Activated T-cell treated with anti-CD3 and anti-CD28 coated beads, Interleukin-2, amount 50 U/mL, for 48 hours (primary cell): ENCODE measurements at regions not wholly inside any gene's neighbourhood (a gene's known extent, or its start where the extent isn't known, plus 50 kb on each side); places are given as distances from the start of the nearest gene placed in this dataset.

ENCODE experiments used
- DNase-seq, 2 experiments: peaks; one replicate each; pipeline ENCODE4 v3.0.0-alpha.2; 2020

- no peak for DNase-seq
Measured at GRCh38 chr16:63744077-63744874, 1377.6 kb downstream of the CDH11 start.

GRCh38 chr16:63742150-63742549, 1379.7 kb downstream of the CDH11 start:
- DNase-seq, result no peak

GRCh38 chr16:63737633-63738032, 1384.2 kb downstream of the CDH11 start:
- DNase-seq, result no peak

- no peak for DNase-seq
Measured at GRCh38 chr16:63735456-63735855, 1386.4 kb downstream of the CDH11 start.

GRCh38 chr16:63720848-63721247, 1401.0 kb downstream of the CDH11 start:
- no peak for DNase-seq

GRCh38 chr16:63719926-63720325, 1401.9 kb downstream of the CDH11 start:
- DNase-seq, result no peak

- DNase-seq, result no peak
Measured at GRCh38 chr16:63717806-63718205, 1404.1 kb downstream of the CDH11 start.

GRCh38 chr16:63714876-63715275, 1407.0 kb downstream of the CDH11 start:
- no peak for DNase-seq

GRCh38 chr16:63712725-63713124, 1409.1 kb downstream of the CDH11 start:
- DNase-seq, result no peak

- DNase-seq, result no peak
Measured at GRCh38 chr16:63703612-63704011, 1418.3 kb downstream of the CDH11 start.

- DNase-seq, result no peak
Measured at GRCh38 chr16:63702981-63703590, 1418.8 kb downstream of the CDH11 start.

- DNase-seq, result no peak
Measured at GRCh38 chr16:63697736-63698135, 1424.1 kb downstream of the CDH11 start.

GRCh38 chr16:63695347-63695746, 1426.5 kb downstream of the CDH11 start:
- DNase-seq, result no peak

GRCh38 chr16:63690961-63691360, 1430.9 kb downstream of the CDH11 start:
- no peak for DNase-seq

GRCh38 chr16:63690267-63690666, 1431.6 kb downstream of the CDH11 start:
- DNase-seq, result no peak

- DNase-seq, result no peak
Measured at GRCh38 chr16:63689068-63689467, 1432.8 kb downstream of the CDH11 start.

GRCh38 chr16:63684149-63685101, 1437.4 kb downstream of the CDH11 start:
- no peak for DNase-seq

- no peak for DNase-seq
Measured at GRCh38 chr16:63682844-63683243, 1439.0 kb downstream of the CDH11 start.

- no peak for DNase-seq
Measured at GRCh38 chr16:63672493-63672892, 1449.4 kb downstream of the CDH11 start.

GRCh38 chr16:63663155-63663554, 1458.7 kb downstream of the CDH11 start:
- no peak for DNase-seq

GRCh38 chr16:63655846-63656245, 1466.0 kb downstream of the CDH11 start:
- no peak for DNase-seq

- DNase-seq, result no peak
Measured at GRCh38 chr16:63653044-63653839, 1468.6 kb downstream of the CDH11 start.

- no peak for DNase-seq
Measured at GRCh38 chr16:63652091-63652490, 1469.8 kb downstream of the CDH11 start.
